Mucosa of descending colon (tissue), 3 donors: ENCODE measurements at regions not wholly inside any gene's neighbourhood (a gene's known extent, or its start where the extent isn't known, plus 50 kb on each side); places are given as distances from the start of the nearest gene placed in this dataset.

Experiments
- ATAC-seq: fragments of 200-7000 bp; cut with Tn5 transposase; one replicate; pipeline ENCODE4 v1.9.1; 2020; ENCODE audit warnings: mild to moderate bottlenecking, moderate library complexity
- DNase-seq, 3 donors: peaks; one replicate each; pipeline ENCODE4 v3.0.0-alpha.2; 2020
- H3K36me3 ChIP-seq: fragments of 200-600 bp; one replicate; pipeline ENCODE4 v1.8.0; 2021; ENCODE audit warnings: low read depth, mild to moderate bottlenecking
- H3K4me1 ChIP-seq: fragments of 200-600 bp; one replicate; pipeline ENCODE4 v1.8.0; 2021; ENCODE audit warnings: low read depth, mild to moderate bottlenecking
- H3K4me3 ChIP-seq: fragments of 200-600 bp; one replicate; pipeline ENCODE4 v1.8.0; 2021; ENCODE audit warnings: mild to moderate bottlenecking
- H3K9me3 ChIP-seq: fragments of 200-600 bp; one replicate; pipeline ENCODE4 v1.8.0; 2021; ENCODE audit warnings: mild to moderate bottlenecking
- CTCF ChIP-seq: fragments of 200-600 bp; IDR thresholded peaks from one replicate; pipeline ENCODE4 v1.8.0; 2022; ENCODE audit warnings: antibody characterized with exemption, mild to moderate bottlenecking
- intact Hi-C, 2 donors: fragments of 100-400 bp; cut with DNase I in 1 of 2; cut with micrococcal nuclease in 1 of 2; formaldehyde crosslinking; loops; one replicate each; pipeline versions ENCODE4 v1.11.0 to v1.11.1; 2022; cut with DNase I, micrococcal nuclease
- donor health status: DM: no; HTN: no; CAD: no; lungs with moderate emphysema.
- donor health status: DM: no; HTN: no; CAD: no.
- donor health status: DM: no; HTN: yes; CAD: no.

GRCh38 chr5:104754311-104754995 is 1191.9 kb upstream of the NUDT12 start:
- no peak for TF ChIP-seq CTCF
- Histone ChIP-seq H3K36me3 (no peaks in the 10 kb centered on the region), H3K4me1 (no peaks in the 10 kb centered on the region), H3K9me3 (no peaks in the 10 kb centered on the region), H3K4me3 (no peak overlapping the region)
- intact Hi-C loops, result no loop called here
- DNase-seq (no peak), ATAC-seq (no peak)

- ATAC-seq (no peak), DNase-seq (no peak)
- Histone ChIP-seq H3K4me3 (no peak overlapping the region), H3K9me3 (peaks cover 7% of the 10 kb centered on the region), H3K4me1 (no peaks in the 10 kb centered on the region), H3K36me3 (no peaks in the 10 kb centered on the region)
- no peak for TF ChIP-seq CTCF
- intact Hi-C loops, result no loop called here
Measured at GRCh38 chr5:104751969-104752368, 1189.4 kb upstream of the NUDT12 start.

- H3K36me3 ChIP-seq, result no peaks in the 10 kb centered on the region
- TF ChIP-seq CTCF, result no peak
- intact Hi-C loops, result no loop called here
- no peak for ATAC-seq
- H3K9me3 ChIP-seq, result no peaks in the 10 kb centered on the region
- no peak overlapping the region for H3K4me3 ChIP-seq
- no peaks in the 10 kb centered on the region for H3K4me1 ChIP-seq
- DNase-seq, result no peak
Measured at GRCh38 chr5:104739905-104740304, 1177.3 kb upstream of the NUDT12 start.

GRCh38 chr5:104739503-104739902 is 1176.9 kb upstream of the NUDT12 start:
- no peak for TF ChIP-seq CTCF

GRCh38 chr5:104736073-104736472 is 1173.5 kb upstream of the NUDT12 start:
- Histone ChIP-seq H3K4me3 (no peak overlapping the region), H3K9me3 (no peaks in the 10 kb centered on the region), H3K4me1 (no peaks in the 10 kb centered on the region), H3K36me3 (no peaks in the 10 kb centered on the region)
- TF ChIP-seq CTCF, result no peak
- DNase-seq (no peak), ATAC-seq (no peak)
- intact Hi-C loops, result no loop called here

More at GRCh38 chr5:104739503-104739902, 1176.9 kb upstream of the NUDT12 start:
- intact Hi-C loops, result no loop called here
- no peak for ATAC-seq
- H3K9me3 ChIP-seq, result no peaks in the 10 kb centered on the region
- no peaks in the 10 kb centered on the region for H3K4me1 ChIP-seq
- no peaks in the 10 kb centered on the region for H3K36me3 ChIP-seq
- no peak for DNase-seq
- no peak overlapping the region for H3K4me3 ChIP-seq

- H3K4me3 ChIP-seq, result no peak overlapping the region
- DNase-seq (no peak), ATAC-seq (no peak)
- H3K9me3 ChIP-seq, result no peaks in the 10 kb centered on the region
- H3K4me1 ChIP-seq, result no peaks in the 10 kb centered on the region
- TF ChIP-seq CTCF, result no peak
- intact Hi-C loops, result no loop called here
- H3K36me3 ChIP-seq, result no peaks in the 10 kb centered on the region
Measured at GRCh38 chr5:104734046-104734445, 1171.5 kb upstream of the NUDT12 start.
